H9 (cell line): ENCODE measurements at regions not wholly inside any gene's neighbourhood (a gene's known extent, or its start where the extent isn't known, plus 50 kb on each side); places are given as distances from the start of the nearest gene placed in this dataset.

Source experiments
- DNase-seq: peaks from one replicate; pipeline ENCODE4 v3.0.0-alpha.2; 2017
- H2AFZ ChIP-seq: one replicate; pipeline ENCODE4 v1.6.1; 2013; ENCODE audit warnings: mild to moderate bottlenecking, low read length, control low read depth, moderate library complexity
- H2AK5ac ChIP-seq: 2 replicates; pipeline ENCODE4 v1.6.1; 2013; ENCODE audit warnings: low read length, control low read depth, mixed read lengths; ENCODE audit not compliant: insufficient read length
- H2BK120ac ChIP-seq: one replicate; pipeline ENCODE4 v1.6.1; 2013; ENCODE audit warnings: low read depth, mild to moderate bottlenecking, low read length, control low read depth, inconsistent platforms; ENCODE audit not compliant: poor library complexity, severe bottlenecking
- H2BK12ac ChIP-seq: 2 replicates; pipeline ENCODE4 v1.6.1; 2013; ENCODE audit warnings: low read length, control low read depth, mixed read lengths, low read depth; ENCODE audit not compliant: insufficient read length
- H2BK15ac ChIP-seq: 2 replicates; pipeline ENCODE4 v1.6.1; 2013; ENCODE audit warnings: low read depth, low read length, control low read depth
- H2BK20ac ChIP-seq: one replicate; pipeline ENCODE4 v1.6.1; 2013; ENCODE audit warnings: low read depth, mild to moderate bottlenecking, low read length, control low read depth, inconsistent platforms; ENCODE audit not compliant: poor library complexity, severe bottlenecking
- H2BK5ac ChIP-seq: 2 replicates; pipeline ENCODE4 v1.6.1; 2013; ENCODE audit warnings: low read length, control low read depth, mixed read lengths; ENCODE audit not compliant: insufficient read length
- H3K14ac ChIP-seq: 2 replicates; pipeline ENCODE4 v1.6.1; 2013; ENCODE audit warnings: low read length, control low read depth; ENCODE audit not compliant: insufficient read depth
- H3K18ac ChIP-seq: 2 replicates; pipeline ENCODE4 v1.6.1; 2013; ENCODE audit warnings: low read depth, mild to moderate bottlenecking, mixed read lengths, low read length, control low read depth; ENCODE audit not compliant: insufficient read length
- H3K23ac ChIP-seq: 2 replicates; pipeline ENCODE4 v1.6.1; 2013; ENCODE audit warnings: low read length, control low read depth, mixed read lengths, low read depth; ENCODE audit not compliant: insufficient read length
- H3K23me2 ChIP-seq: 2 replicates; pipeline ENCODE4 v1.6.1; 2013; ENCODE audit warnings: low read depth, mild to moderate bottlenecking, mixed read lengths, low read length, control low read depth; ENCODE audit not compliant: insufficient read length, poor library complexity, severe bottlenecking
- H3K27ac ChIP-seq: 2 replicates; pipeline ENCODE4 v1.5.1; 2013; ENCODE audit warnings: low read length, control low read depth, mixed read lengths, low read depth; ENCODE audit not compliant: insufficient read length
- H3K27me3 ChIP-seq: 2 replicates; pipeline ENCODE4 v1.6.1; 2013; ENCODE audit warnings: low read length, control low read depth, inconsistent platforms; ENCODE audit not compliant: insufficient read depth
- H3K4ac ChIP-seq: 2 replicates; pipeline ENCODE4 v1.6.1; 2013; ENCODE audit warnings: low read depth, mild to moderate bottlenecking, control low read depth, inconsistent platforms, low read length, moderate library complexity
- H3K4me1 ChIP-seq: 2 replicates; pipeline ENCODE4 v1.6.1; 2013; ENCODE audit warnings: low read length, control low read depth, inconsistent platforms; ENCODE audit not compliant: insufficient read depth
- H3K4me2 ChIP-seq: 2 replicates; pipeline ENCODE4 v1.6.1; 2013; ENCODE audit warnings: low read length, control low read depth, mixed read lengths; ENCODE audit not compliant: insufficient read length, insufficient read depth
- H3K56ac ChIP-seq: 2 replicates; pipeline ENCODE4 v1.6.1; 2013; ENCODE audit warnings: low read depth, mild to moderate bottlenecking, mixed read lengths, low read length, control low read depth; ENCODE audit not compliant: insufficient read length
- H3K79me1 ChIP-seq: 2 replicates; pipeline ENCODE4 v1.6.1; 2013; ENCODE audit warnings: low read depth, mild to moderate bottlenecking, moderate library complexity, low read length, control low read depth, inconsistent platforms; ENCODE audit not compliant: insufficient read depth, poor library complexity, severe bottlenecking
- H3K79me2 ChIP-seq: 2 replicates; pipeline ENCODE4 v1.6.1; 2013; ENCODE audit warnings: low read length, control low read depth, inconsistent platforms; ENCODE audit not compliant: insufficient read depth
- H3K9ac ChIP-seq: 2 replicates; pipeline ENCODE4 v1.6.1; 2013; ENCODE audit warnings: low read length, control low read depth, mixed read lengths; ENCODE audit not compliant: insufficient read length; ENCODE audit errors: extremely low read depth
- H3K9me3 ChIP-seq: one replicate; pipeline ENCODE4 v1.6.1; 2013; ENCODE audit warnings: low read depth, low read length, inconsistent platforms; ENCODE audit not compliant: control insufficient read depth
- H3T11ph ChIP-seq: one replicate; pipeline ENCODE4 v1.6.1; 2013; ENCODE audit warnings: mild to moderate bottlenecking, low read length, control low read depth, inconsistent platforms
- H4K20me1 ChIP-seq: one replicate; pipeline ENCODE4 v1.6.1; 2013; ENCODE audit not compliant: control insufficient read depth, insufficient read length, insufficient read depth
- H4K5ac ChIP-seq: 2 replicates; pipeline ENCODE4 v1.6.1; 2013; ENCODE audit warnings: low read depth, mild to moderate bottlenecking, mixed read lengths, low read length, control low read depth; ENCODE audit not compliant: insufficient read length
- H4K8ac ChIP-seq: replicated peaks from 2 replicates; pipeline ENCODE4 v1.6.1; 2013; ENCODE audit warnings: low read length, control low read depth, mixed read lengths, low read depth; ENCODE audit not compliant: insufficient read length
- H4K91ac ChIP-seq: 2 replicates; pipeline ENCODE4 v1.6.1; 2013; ENCODE audit warnings: low read depth, mild to moderate bottlenecking, moderate library complexity, mixed read lengths, low read length, control low read depth; ENCODE audit not compliant: insufficient read length
- H3K27ac Mint-ChIP-seq, 3 experiments: 2 replicates in 2 of 3; 3 replicates in 1 of 3; pipeline ENCODE4 v1.8.0; 2020 to 2021; ENCODE audit warnings: mixed read lengths in 3 of 3, mild to moderate bottlenecking in 1 of 3, moderate library complexity in 1 of 3
- H3K27me3 Mint-ChIP-seq: 2 replicates; pipeline ENCODE4 v1.8.0; 2021; ENCODE audit warnings: low read depth, mild to moderate bottlenecking, moderate library complexity, mixed read lengths
- H3K36me3 Mint-ChIP-seq, 3 experiments: 2 replicates in 2 of 3; 3 replicates in 1 of 3; pipeline ENCODE4 v1.8.0; 2020 to 2021; ENCODE audit warnings: low read depth in 3 of 3, mixed read lengths in 3 of 3; ENCODE audit not compliant: insufficient read depth in 1 of 3
- H3K4me1 Mint-ChIP-seq, 2 experiments: 2 replicates each; pipeline ENCODE4 v1.8.0; 2020; ENCODE audit warnings: mixed read lengths in 2 of 2
- H3K4me3 Mint-ChIP-seq, 2 experiments: 2 replicates in 1 of 2; 3 replicates in 1 of 2; pipeline ENCODE4 v1.8.0; 2020 to 2021; ENCODE audit warnings: mild to moderate bottlenecking in 2 of 2, mixed read lengths in 2 of 2, moderate library complexity in 1 of 2
- H3K9me3 Mint-ChIP-seq, 2 experiments: 2 replicates in 1 of 2; 3 replicates in 1 of 2; pipeline ENCODE4 v1.8.0; 2020; ENCODE audit warnings: mild to moderate bottlenecking in 2 of 2, mixed read lengths in 2 of 2, moderate library complexity in 1 of 2
- CTCF ChIP-seq: fragments of 200-600 bp; sonication (generic); conservative IDR thresholded peaks from 3 replicates; pipeline ENCODE4 v1.8.0; 2021; ENCODE audit warnings: antibody characterized with exemption, mild to moderate bottlenecking
- WGBS: extraction: QIAGEN DNeasy Blood & Tissue Kit; methylation state at CpG from one replicate; pipeline ENCODE4 v1.1.7; 2013; ENCODE audit warnings: missing lambda C conversion rate, low lambda C conversion rate, mixed read lengths; ENCODE audit not compliant: insufficient read length; ENCODE audit errors: extremely low coverage; 5-methylcytosine and 5-hydroxymethylcytosine counted together

GRCh38 chr12:58593557-58594304 is 326.6 kb downstream of the LRIG3 start:
- Histone ChIP-seq H4K5ac (no peak overlapping the region), H3K4me2 (no peak overlapping the region), H2BK20ac (no peak overlapping the region), H4K8ac (no peak overlapping the region), H3K56ac (no peak overlapping the region), H3K4ac (no peak overlapping the region), H3T11ph (no peak overlapping the region), H3K27me3 (no peaks in the 10 kb centered on the region), H3K23ac (no peak overlapping the region), H3K79me1 (no peaks in the 10 kb centered on the region), H3K14ac (no peak overlapping the region), H2BK5ac (no peak overlapping the region), H3K9me3 (no peaks in the 10 kb centered on the region), H4K91ac (no peak overlapping the region), H3K27ac (no peak overlapping the region), H3K23me2 (no peaks in the 10 kb centered on the region), H2AFZ (no peak overlapping the region), H3K4me1 (no peaks in the 10 kb centered on the region), H2AK5ac (no peak overlapping the region), H4K20me1 (no peaks in the 10 kb centered on the region), H3K79me2 (no peaks in the 10 kb centered on the region), H3K9ac (no peak overlapping the region), H2BK12ac (no peak overlapping the region), H2BK15ac (no peak overlapping the region), H3K18ac (no peak overlapping the region), H2BK120ac (no peak overlapping the region)
- no peak for DNase-seq
- H3K27me3 Mint-ChIP-seq, result no peaks in the 10 kb centered on the region
- H3K27ac Mint-ChIP-seq, result no peak overlapping the region
- WGBS, result no CpG with 5 or more reads among the region's 6 CpGs
- no peak for TF ChIP-seq CTCF
- H3K4me3 Mint-ChIP-seq, result no peak overlapping the region
- no peaks in the 10 kb centered on the region for H3K4me1 Mint-ChIP-seq
- no peaks in the 10 kb centered on the region for H3K9me3 Mint-ChIP-seq
- no peaks in the 10 kb centered on the region for H3K36me3 Mint-ChIP-seq
